Suprapubic skin (tissue), 4 donors: ENCODE measurements at regions not wholly inside any gene's neighbourhood (a gene's known extent, or its start where the extent isn't known, plus 50 kb on each side); places are given as distances from the start of the nearest gene placed in this dataset.

ENCODE experiments used
- DNase-seq, 2 donors: peaks; one replicate each; pipeline ENCODE4 v3.0.0-alpha.2; 2019; ENCODE audit warnings: low spot score in 2 of 2
- H3K27ac ChIP-seq: fragments of 200-600 bp; sonication (generic); one replicate; pipeline ENCODE4 v1.5.1; 2019
- H3K27me3 ChIP-seq: fragments of 200-600 bp; sonication (generic); one replicate; pipeline ENCODE4 v1.5.1; 2019
- H3K36me3 ChIP-seq: fragments of 200-600 bp; sonication (generic); one replicate; pipeline ENCODE4 v1.5.1; 2019
- H3K4me1 ChIP-seq: fragments of 200-600 bp; sonication (generic); one replicate; pipeline ENCODE4 v1.5.1; 2019
- H3K4me3 ChIP-seq: fragments of 200-600 bp; sonication (generic); one replicate; pipeline ENCODE4 v1.5.1; 2019; ENCODE audit warnings: mild to moderate bottlenecking
- H3K9me3 ChIP-seq: fragments of 200-600 bp; sonication (generic); one replicate; pipeline ENCODE4 v1.5.1; 2019
- EP300 ChIP-seq: sonication (generic); formaldehyde crosslinking; IDR thresholded peaks from one replicate; pipeline ENCODE4 v1.6.1; 2017; ENCODE audit warnings: antibody characterized with exemption
- POLR2A ChIP-seq, 2 donors: fragments of 450-650 bp; IDR thresholded peaks; one replicate each; pipeline ENCODE4 v1.6.1; 2017; ENCODE audit warnings: antibody characterized with exemption in 2 of 2, mild to moderate bottlenecking in 2 of 2, moderate library complexity in 2 of 2
- POLR2AphosphoS5 ChIP-seq, 3 donors: sonication (generic); formaldehyde crosslinking; IDR thresholded peaks; one replicate each; pipeline ENCODE4 v1.6.1; 2017; ENCODE audit warnings: antibody characterized with exemption in 3 of 3
- WGBS: methylation state at CpG from one replicate; pipeline ENCODE4 v1.1.5; 2018; 5-methylcytosine and 5-hydroxymethylcytosine counted together
- TF ChIP-seq, protein P1 (sequence below), 2 donors: fragments of 200-600 bp in 1 of 2; fragments of 450-650 bp in 1 of 2; sonication (generic) in 1 of 2; IDR thresholded peaks; one replicate each; pipeline ENCODE4 v1.5.1; 2016 to 2019; ENCODE audit warnings: antibody characterized with exemption in 2 of 2, mild to moderate bottlenecking in 1 of 2, moderate library complexity in 1 of 2

GRCh38 chr17:5861246-5861645, 208.9 kb upstream of the WSCD1 start:
- Histone ChIP-seq H3K9me3 (no peaks in the 10 kb centered on the region), H3K27me3 (no peaks in the 10 kb centered on the region), H3K27ac (no peak overlapping the region), H3K4me3 (no peak overlapping the region), H3K36me3 (no peaks in the 10 kb centered on the region), H3K4me1 (no peaks in the 10 kb centered on the region)
- peak in 1 of 2 donors; percentile 44 for DNase-seq
- TF ChIP-seq EP300: no peak
- no peak for TF ChIP-seq POLR2A (IDR thresholded peaks at IDR 0.05)
- TF ChIP-seq POLR2AphosphoS5 (IDR thresholded peaks at IDR 0.05): no peak
- TF ChIP-seq, protein P1, sequence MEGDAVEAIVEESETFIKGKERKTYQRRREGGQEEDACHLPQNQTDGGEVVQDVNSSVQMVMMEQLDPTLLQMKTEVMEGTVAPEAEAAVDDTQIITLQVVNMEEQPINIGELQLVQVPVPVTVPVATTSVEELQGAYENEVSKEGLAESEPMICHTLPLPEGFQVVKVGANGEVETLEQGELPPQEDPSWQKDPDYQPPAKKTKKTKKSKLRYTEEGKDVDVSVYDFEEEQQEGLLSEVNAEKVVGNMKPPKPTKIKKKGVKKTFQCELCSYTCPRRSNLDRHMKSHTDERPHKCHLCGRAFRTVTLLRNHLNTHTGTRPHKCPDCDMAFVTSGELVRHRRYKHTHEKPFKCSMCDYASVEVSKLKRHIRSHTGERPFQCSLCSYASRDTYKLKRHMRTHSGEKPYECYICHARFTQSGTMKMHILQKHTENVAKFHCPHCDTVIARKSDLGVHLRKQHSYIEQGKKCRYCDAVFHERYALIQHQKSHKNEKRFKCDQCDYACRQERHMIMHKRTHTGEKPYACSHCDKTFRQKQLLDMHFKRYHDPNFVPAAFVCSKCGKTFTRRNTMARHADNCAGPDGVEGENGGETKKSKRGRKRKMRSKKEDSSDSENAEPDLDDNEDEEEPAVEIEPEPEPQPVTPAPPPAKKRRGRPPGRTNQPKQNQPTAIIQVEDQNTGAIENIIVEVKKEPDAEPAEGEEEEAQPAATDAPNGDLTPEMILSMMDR (IDR thresholded peaks at IDR 0.05): no peak
- WGBS: 64% methylated on average over 4 of the region's 4 CpGs

DNA sequence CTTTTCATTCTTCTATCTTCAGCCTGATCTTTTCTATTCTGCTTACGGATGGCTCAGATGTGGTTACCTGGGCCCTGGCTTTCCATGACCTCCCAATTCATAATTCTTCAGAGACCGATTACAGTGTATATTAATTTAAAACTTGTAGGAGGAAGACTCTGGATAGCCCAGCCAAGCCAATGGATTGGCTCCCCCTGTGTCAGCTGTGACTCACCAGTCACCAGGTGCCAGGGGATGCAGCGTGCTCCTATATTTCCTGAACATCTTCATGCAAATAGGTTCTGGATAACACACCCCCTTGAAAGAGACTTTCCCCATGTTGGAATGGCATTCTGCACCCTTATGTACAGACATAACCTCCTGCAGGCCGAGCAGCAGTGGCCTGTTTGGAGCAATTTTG, 208.3 kb upstream of the WSCD1 start:
- peak in 1 of 2 donors; percentile 32 for DNase-seq
- no peak overlapping the region for H3K4me3 ChIP-seq
- H3K27me3 ChIP-seq: no peaks in the 10 kb centered on the region
- TF ChIP-seq, protein P1 (IDR thresholded peaks at IDR 0.05): no peak
- TF ChIP-seq POLR2A (IDR thresholded peaks at IDR 0.05): no peak
- 95% methylated on average over 4 of the region's 4 CpGs for WGBS
- no peaks in the 10 kb centered on the region for H3K9me3 ChIP-seq
- no peaks in the 10 kb centered on the region for H3K4me1 ChIP-seq
- H3K36me3 ChIP-seq: no peaks in the 10 kb centered on the region
- no peak overlapping the region for H3K27ac ChIP-seq

GRCh38 chr17:5862395-5862794, 207.8 kb upstream of the WSCD1 start:
- no peak overlapping the region for H3K4me3 ChIP-seq
- no peak for TF ChIP-seq POLR2AphosphoS5 (IDR thresholded peaks at IDR 0.05)
- no peak for TF ChIP-seq POLR2A (IDR thresholded peaks at IDR 0.05)
- DNase-seq: no peak
- no peaks in the 10 kb centered on the region for H3K9me3 ChIP-seq
- no peaks in the 10 kb centered on the region for H3K36me3 ChIP-seq
- no peaks in the 10 kb centered on the region for H3K27me3 ChIP-seq
- no peak overlapping the region for H3K27ac ChIP-seq
- no peaks in the 10 kb centered on the region for H3K4me1 ChIP-seq

DNA sequence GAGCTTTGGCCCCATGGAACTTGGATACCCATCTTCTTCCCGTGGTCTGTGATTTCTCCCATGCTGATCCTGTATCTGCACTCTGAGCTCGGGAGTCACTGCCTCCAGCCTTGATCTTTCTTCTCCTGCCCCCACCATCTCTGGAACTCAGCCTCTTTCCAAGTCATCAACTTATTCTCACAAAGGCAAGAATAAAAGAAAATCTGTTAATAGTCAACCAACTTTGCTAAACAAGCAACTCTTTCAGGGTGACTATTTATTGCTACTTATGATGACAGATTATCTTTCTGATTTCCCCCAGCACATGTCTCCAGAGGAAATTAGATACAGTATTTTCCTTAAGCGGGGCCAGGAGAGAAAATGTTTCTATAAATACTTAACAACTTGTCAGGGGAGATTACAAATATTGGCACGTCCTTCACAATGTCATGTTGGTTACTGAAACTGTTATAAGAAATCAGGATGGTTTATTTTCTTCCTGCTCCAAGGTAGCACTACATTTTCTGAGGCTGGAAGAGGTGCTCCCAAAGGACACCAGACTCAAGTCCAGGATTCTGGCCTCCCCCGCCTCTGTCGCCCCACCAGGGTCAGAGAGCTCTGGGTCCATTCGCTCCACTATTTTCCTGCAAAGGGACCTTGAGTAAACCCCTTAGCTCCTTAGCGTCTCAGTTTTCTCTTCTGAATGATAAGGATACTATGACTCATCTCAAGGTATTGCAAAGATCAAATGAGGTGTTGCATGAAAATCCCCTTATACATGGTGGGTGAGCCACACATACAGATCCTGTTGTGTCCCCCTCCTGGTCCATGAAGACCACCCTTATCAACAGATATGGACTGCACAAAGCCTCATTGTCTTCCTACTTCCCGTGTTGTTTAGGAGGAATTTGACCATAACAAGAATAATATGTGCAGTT, 205.2 kb upstream of the WSCD1 start:
- H3K27me3 ChIP-seq: no peaks in the 10 kb centered on the region
- H3K9me3 ChIP-seq: no peaks in the 10 kb centered on the region
- no peak overlapping the region for H3K4me3 ChIP-seq
- no peaks in the 10 kb centered on the region for H3K36me3 ChIP-seq
- H3K27ac ChIP-seq: no peak overlapping the region
- TF ChIP-seq, protein P1 (IDR thresholded peaks at IDR 0.05): no peak
- TF ChIP-seq POLR2A (IDR thresholded peaks at IDR 0.05): no peak
- no peak for TF ChIP-seq POLR2AphosphoS5 (IDR thresholded peaks at IDR 0.05)
- TF ChIP-seq EP300: no peak
- no peaks in the 10 kb centered on the region for H3K4me1 ChIP-seq
- DNase-seq: peak in 1 of 2 donors; percentile 20
- 53% methylated on average over 9 of the region's 9 CpGs for WGBS

GRCh38 chr17:5866978-5867377, 203.2 kb upstream of the WSCD1 start:
- no peak overlapping the region for H3K27ac ChIP-seq
- no peaks in the 10 kb centered on the region for H3K36me3 ChIP-seq
- H3K4me3 ChIP-seq: no peak overlapping the region
- H3K4me1 ChIP-seq: no peaks in the 10 kb centered on the region
- no peaks in the 10 kb centered on the region for H3K27me3 ChIP-seq
- no peaks in the 10 kb centered on the region for H3K9me3 ChIP-seq
- WGBS: 60% methylated on average over 4 of the region's 4 CpGs
- peak in 1 of 2 donors; percentile 67 for DNase-seq
- TF ChIP-seq POLR2A (IDR thresholded peaks at IDR 0.05) (no peak), POLR2AphosphoS5 (IDR thresholded peaks at IDR 0.05) (no peak), EP300 (no peak)
- TF ChIP-seq, protein P1 (IDR thresholded peaks at IDR 0.05): no peak
